Choroid plexus epithelial cell (primary cell): ENCODE measurements at regions not wholly inside any gene's neighbourhood (a gene's known extent, or its start where the extent isn't known, plus 50 kb on each side); places are given as distances from the start of the nearest gene placed in this dataset.

Source experiments
- DNase-seq: peaks from one replicate; pipeline ENCODE4 v3.0.0-alpha.2; 2010; ENCODE audit warnings: low read depth
- H3K4me3 ChIP-seq: 2 replicates; pipeline ENCODE4 v1.5.1; 2011; ENCODE audit warnings: low read depth, mild to moderate bottlenecking, control low read depth, low read length, moderate library complexity
- TF ChIP-seq, protein P1 (sequence below): conservative IDR thresholded peaks from 2 replicates; pipeline ENCODE4 v1.5.1; 2011; ENCODE audit warnings: low read depth, mild to moderate bottlenecking, control low read depth, inconsistent platforms, low read length, moderate library complexity

DNA sequence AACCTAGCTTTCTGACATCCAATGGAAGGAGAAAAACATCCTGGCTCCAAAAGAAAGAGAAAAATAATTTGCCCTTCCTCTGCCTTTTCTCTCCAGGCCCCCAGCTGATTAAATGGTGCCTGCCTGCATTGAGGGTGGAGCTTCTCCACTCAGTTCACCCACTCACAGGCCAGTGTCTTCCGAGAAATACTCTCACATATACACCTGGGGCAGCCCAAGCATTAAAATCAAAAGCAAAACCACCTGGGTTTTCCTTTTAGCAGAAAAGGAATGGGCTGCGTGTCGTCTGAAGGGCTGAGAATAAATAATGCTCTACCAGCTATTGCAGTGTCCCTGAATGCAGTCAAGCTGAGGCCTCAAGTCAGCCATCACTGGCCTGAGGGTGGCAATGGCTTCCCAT, 1143.8 kb upstream of the TENM4 start:
- TF ChIP-seq, protein P1, sequence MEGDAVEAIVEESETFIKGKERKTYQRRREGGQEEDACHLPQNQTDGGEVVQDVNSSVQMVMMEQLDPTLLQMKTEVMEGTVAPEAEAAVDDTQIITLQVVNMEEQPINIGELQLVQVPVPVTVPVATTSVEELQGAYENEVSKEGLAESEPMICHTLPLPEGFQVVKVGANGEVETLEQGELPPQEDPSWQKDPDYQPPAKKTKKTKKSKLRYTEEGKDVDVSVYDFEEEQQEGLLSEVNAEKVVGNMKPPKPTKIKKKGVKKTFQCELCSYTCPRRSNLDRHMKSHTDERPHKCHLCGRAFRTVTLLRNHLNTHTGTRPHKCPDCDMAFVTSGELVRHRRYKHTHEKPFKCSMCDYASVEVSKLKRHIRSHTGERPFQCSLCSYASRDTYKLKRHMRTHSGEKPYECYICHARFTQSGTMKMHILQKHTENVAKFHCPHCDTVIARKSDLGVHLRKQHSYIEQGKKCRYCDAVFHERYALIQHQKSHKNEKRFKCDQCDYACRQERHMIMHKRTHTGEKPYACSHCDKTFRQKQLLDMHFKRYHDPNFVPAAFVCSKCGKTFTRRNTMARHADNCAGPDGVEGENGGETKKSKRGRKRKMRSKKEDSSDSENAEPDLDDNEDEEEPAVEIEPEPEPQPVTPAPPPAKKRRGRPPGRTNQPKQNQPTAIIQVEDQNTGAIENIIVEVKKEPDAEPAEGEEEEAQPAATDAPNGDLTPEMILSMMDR, result no peak
- DNase-seq, result no peak
- H3K4me3 ChIP-seq, result no peak overlapping the region

DNA sequence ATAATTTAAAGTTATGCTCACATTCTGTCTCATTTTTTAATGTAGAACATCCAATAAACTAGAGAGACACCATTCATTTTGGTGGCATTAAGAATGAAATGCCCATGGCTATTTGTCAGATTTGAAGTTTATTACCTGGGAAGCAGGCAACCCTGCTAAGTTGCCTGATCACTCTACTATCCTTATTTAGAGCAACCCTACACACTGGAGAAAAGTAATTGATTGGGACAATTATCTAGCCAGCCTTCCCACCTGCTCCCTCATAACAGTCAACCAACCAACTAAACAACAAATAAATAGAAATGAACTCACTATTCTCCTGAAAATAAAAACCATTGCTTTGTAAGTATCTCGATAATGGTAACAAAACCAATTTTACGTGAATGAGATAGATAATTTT, 1129.0 kb upstream of the TENM4 start:
- H3K4me3 ChIP-seq, result no peak overlapping the region
- TF ChIP-seq, protein P1, result no peak

GRCh38 chr11:80565231-80565630, 1124.4 kb upstream of the TENM4 start:
- no peak overlapping the region for H3K4me3 ChIP-seq
- no peak for DNase-seq
- TF ChIP-seq, protein P1, result no peak

More for the DNA sequence above, 1129.0 kb upstream of the TENM4 start:
- no peak for DNase-seq

DNA sequence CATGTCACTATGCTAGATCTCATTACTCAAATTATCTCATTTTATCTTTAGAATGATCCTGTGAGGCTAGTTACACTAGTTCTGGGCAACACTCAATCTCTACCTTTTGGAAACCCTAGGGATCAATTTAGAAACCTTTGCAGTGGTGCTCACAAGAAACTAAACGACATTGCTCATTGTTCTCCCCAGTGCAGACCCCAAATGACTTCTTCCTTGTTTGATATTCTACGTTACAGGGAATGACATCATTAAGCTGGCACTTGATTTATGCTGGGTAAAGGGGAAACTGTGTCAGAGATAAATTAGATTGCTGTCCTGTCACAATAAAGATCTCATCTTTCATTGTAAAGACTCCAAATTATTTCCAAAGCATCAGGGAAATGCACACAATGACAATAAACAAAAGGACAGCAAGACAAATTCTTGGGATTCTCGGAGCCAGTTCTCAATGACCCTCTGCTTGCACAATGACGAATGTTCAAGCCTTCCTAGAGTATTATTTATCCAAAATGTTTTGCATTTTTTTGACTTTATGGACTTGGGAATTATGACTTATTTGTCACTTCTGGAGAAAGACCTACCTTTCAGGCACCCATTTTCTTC, 1121.8 kb upstream of the TENM4 start:
- H3K4me3 ChIP-seq, result no peak overlapping the region
- no peak for DNase-seq
- TF ChIP-seq, protein P1, result no peak

DNA sequence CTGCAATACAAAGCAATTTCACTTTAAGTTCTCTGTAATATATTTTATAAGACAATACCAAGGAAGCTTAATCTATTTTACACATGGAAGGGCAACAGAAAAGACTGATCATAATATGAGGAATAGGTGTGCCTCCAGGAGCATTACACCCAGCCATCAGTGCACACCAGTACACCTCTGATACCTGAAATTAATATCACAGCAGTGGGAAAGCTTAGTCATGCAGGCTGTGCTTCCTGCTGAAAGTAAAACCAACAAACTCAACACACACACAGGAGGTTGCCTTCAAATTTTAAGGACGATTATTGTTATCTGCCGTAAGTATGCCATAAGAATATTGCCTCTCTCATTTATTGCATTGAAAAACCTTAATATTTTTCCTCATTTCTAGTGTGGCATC, 1119.1 kb upstream of the TENM4 start:
- no peak overlapping the region for H3K4me3 ChIP-seq
- TF ChIP-seq, protein P1, result no peak
- no peak for DNase-seq

GRCh38 chr11:80553565-80553964, 1112.7 kb upstream of the TENM4 start:
- TF ChIP-seq, protein P1, result no peak
- no peak for DNase-seq
- H3K4me3 ChIP-seq, result no peak overlapping the region

DNA sequence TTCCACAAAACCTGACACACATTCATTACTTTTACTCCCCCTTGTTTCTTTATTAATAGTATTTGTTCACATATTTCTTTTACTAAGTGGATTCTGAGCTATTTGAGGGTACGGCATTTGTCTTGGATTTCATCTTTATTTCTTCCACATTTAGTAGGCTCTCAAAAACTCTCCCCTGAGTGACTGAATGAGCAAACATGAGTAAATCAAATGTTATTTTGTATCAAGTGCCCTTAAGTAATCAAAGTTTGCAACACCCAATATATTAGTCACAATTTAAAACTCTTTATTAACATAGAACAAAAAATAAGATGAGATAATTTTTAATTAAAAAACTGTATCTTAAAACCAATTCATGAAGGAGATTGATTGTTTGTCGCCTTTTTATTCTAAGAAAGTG, 1101.9 kb upstream of the TENM4 start:
- TF ChIP-seq, protein P1, result no peak
- no peak overlapping the region for H3K4me3 ChIP-seq
- DNase-seq, result no peak
